HepG2 (cell line): ENCODE measurements at regions not wholly inside any gene's neighbourhood (a gene's known extent, or its start where the extent isn't known, plus 50 kb on each side); places are given as distances from the start of the nearest gene placed in this dataset.

ENCODE experiments used
- ATAC-seq: fragments of 200-7000 bp; cut with Tn5 transposase; 3 replicates; pipeline ENCODE4 v1.9.1; 2020; ENCODE audit warnings: mild to moderate bottlenecking, moderate library complexity
- BruUV-seq: library from RNA; stranded (reverse); fragments of 400-500 nt; replicated peaks from 2 replicates; lab custom pipeline; 2021; lab: Mats Ljungman, UMichigan
- CTCF ChIA-PET: fragments of 300-600 bp; formaldehyde crosslinking; extraction: SDS; loops from one replicate; lab custom pipeline; 2021; ENCODE audit warnings: low total read pairs, inconsistent platforms, low intra/inter-chr PET ratio; lab: Yijun Ruan, JAX
- POLR2A ChIA-PET: fragments of 350-600 bp; sonication (Branson Sonifier 250); formaldehyde crosslinking; loops from one replicate; lab custom pipeline; 2020; ENCODE audit warnings: antibody characterized with exemption, inconsistent platforms; lab: Yijun Ruan, JAX
- DNase-seq: peaks from one replicate; pipeline ENCODE4 v3.0.0-alpha.2; 2015; ENCODE audit warnings: low spot score
- FAIRE-seq: peaks from 3 replicates; lab custom pipeline; 2011; peaks lifted over from hg19 to GRCh38; lab: Jason Lieb, UNC
- H2AFZ ChIP-seq: one replicate; pipeline ENCODE4 v1.6.1; 2011; ENCODE audit warnings: low read length, inconsistent platforms
- H3K27ac ChIP-seq: fragments of 300-600 bp; 3 replicates; pipeline ENCODE4 v1.8.0; 2011; ENCODE audit warnings: mixed run types, mild to moderate bottlenecking, mixed read lengths, low read length, inconsistent platforms; ENCODE audit not compliant: insufficient read depth; ENCODE audit errors: extremely low read length
- H3K27me3 ChIP-seq, 2 experiments: fragments of 200-600 bp in 1 of 2; 2 replicates in 1 of 2; 3 replicates in 1 of 2; pipeline versions ENCODE4 v1.6.0 to v1.8.0; 2011; ENCODE audit warnings: low read length in 2 of 2, mild to moderate bottlenecking in 2 of 2, moderate library complexity in 2 of 2, inconsistent platforms in 1 of 2; ENCODE audit not compliant: insufficient read depth in 2 of 2, control insufficient read depth in 1 of 2
- H3K36me3 ChIP-seq, 2 experiments: fragments of 200-600 bp in 1 of 2; replicated peaks in 1 of 2; 2 replicates in 1 of 2; 3 replicates in 1 of 2; pipeline versions ENCODE4 v1.5.1 to v1.8.0; 2011; ENCODE audit warnings: low read length in 2 of 2, inconsistent platforms in 1 of 2; ENCODE audit not compliant: insufficient read depth in 2 of 2, control insufficient read depth in 1 of 2
- H3K4me1 ChIP-seq: 2 replicates; pipeline ENCODE4 v1.5.1; 2012; ENCODE audit warnings: low read length, inconsistent platforms; ENCODE audit not compliant: insufficient read depth
- H3K4me2 ChIP-seq: 2 replicates; pipeline ENCODE4 v1.6.0; 2011; ENCODE audit warnings: low read depth, low read length, inconsistent platforms
- H3K4me3 ChIP-seq, 3 experiments: fragments of 200-600 bp in 1 of 3; sonication (generic), shearing (Covaris generic) in 1 of 3; replicated peaks in 1 of 3; 2 replicates each; pipeline ENCODE4 v1.5.1; 2011 to 2016; ENCODE audit warnings: low read length in 3 of 3, inconsistent platforms in 2 of 3, low read depth in 2 of 3, mild to moderate bottlenecking in 2 of 3, control low read depth in 1 of 3, mixed read lengths in 1 of 3; ENCODE audit not compliant: insufficient read depth in 1 of 3
- H3K79me2 ChIP-seq: one replicate; pipeline ENCODE4 v1.6.1; 2011; ENCODE audit warnings: low read length, inconsistent platforms; ENCODE audit not compliant: insufficient read depth
- H3K9ac ChIP-seq: 2 replicates; pipeline ENCODE4 v1.6.0; 2011; ENCODE audit warnings: mild to moderate bottlenecking, low read depth, low read length, inconsistent platforms; ENCODE audit not compliant: insufficient read depth
- H3K9me3 ChIP-seq: 2 replicates; pipeline ENCODE4 v1.5.1; 2012; ENCODE audit warnings: mild to moderate bottlenecking, low read length
- H4K20me1 ChIP-seq: 2 replicates; pipeline ENCODE4 v1.6.0; 2011; ENCODE audit warnings: inconsistent platforms, mild to moderate bottlenecking, low read length, moderate library complexity; ENCODE audit not compliant: insufficient read depth
- KLF6 ChIP-seq: IDR thresholded peaks from 2 replicates; pipeline ENCODE4 v1.8.0; 2016; ENCODE audit warnings: missing biosample characterization, missing genetic modification reagents
- MTA1 ChIP-seq: sonication (generic); formaldehyde crosslinking; IDR thresholded peaks from 2 replicates; pipeline ENCODE4 v1.4.0; 2020; ENCODE audit warnings: missing genetic modification reagents, mild to moderate bottlenecking, borderline replicate concordance
- MTA3 ChIP-seq: sonication (generic); formaldehyde crosslinking; IDR thresholded peaks from 2 replicates; pipeline ENCODE4 v1.4.0; 2020; ENCODE audit warnings: missing genetic modification reagents
- TEAD3 ChIP-seq: optimal IDR thresholded peaks from 2 replicates; pipeline ENCODE3; 2016; ENCODE audit warnings: borderline replicate concordance
- ZNF337 ChIP-seq: sonication (generic); formaldehyde crosslinking; IDR thresholded peaks from 2 replicates; pipeline ENCODE4 v1.5.1; 2020; ENCODE audit warnings: missing genetic modification reagents, low read depth, mild to moderate bottlenecking, borderline replicate concordance
- ZNF570 ChIP-seq: sonication (generic); formaldehyde crosslinking; IDR thresholded peaks from 2 replicates; pipeline ENCODE4 v1.4.0; 2020; ENCODE audit warnings: mild to moderate bottlenecking, missing genetic modification reagents, borderline replicate concordance
- WGBS: methylation state at CpG from one replicate; pipeline ENCODE4 v1.1.6; 2017; ENCODE audit warnings: low lambda C conversion rate; 5-methylcytosine and 5-hydroxymethylcytosine counted together
- in situ Hi-C: cut with HindIII; loops from 2 replicates; pipeline ENCODE4 v1.10.0; 2017; ENCODE audit warnings: low pct_unique_long_range_greater_than_20kb; ENCODE audit not compliant: extremely low pct_ligation_motif_present
- intact Hi-C: fragments of 100-400 bp; cut with micrococcal nuclease; formaldehyde crosslinking; loops from one replicate; pipeline ENCODE4 v1.10.0; 2022; ENCODE audit not compliant: unreplicated experiment
- TF ChIP-seq, protein P1 (sequence below): sonication (generic); formaldehyde crosslinking; IDR thresholded peaks from 2 replicates; pipeline ENCODE4 v1.8.0; 2022; ENCODE audit warnings: mild to moderate bottlenecking, missing genetic modification reagents, borderline replicate concordance

DNA sequence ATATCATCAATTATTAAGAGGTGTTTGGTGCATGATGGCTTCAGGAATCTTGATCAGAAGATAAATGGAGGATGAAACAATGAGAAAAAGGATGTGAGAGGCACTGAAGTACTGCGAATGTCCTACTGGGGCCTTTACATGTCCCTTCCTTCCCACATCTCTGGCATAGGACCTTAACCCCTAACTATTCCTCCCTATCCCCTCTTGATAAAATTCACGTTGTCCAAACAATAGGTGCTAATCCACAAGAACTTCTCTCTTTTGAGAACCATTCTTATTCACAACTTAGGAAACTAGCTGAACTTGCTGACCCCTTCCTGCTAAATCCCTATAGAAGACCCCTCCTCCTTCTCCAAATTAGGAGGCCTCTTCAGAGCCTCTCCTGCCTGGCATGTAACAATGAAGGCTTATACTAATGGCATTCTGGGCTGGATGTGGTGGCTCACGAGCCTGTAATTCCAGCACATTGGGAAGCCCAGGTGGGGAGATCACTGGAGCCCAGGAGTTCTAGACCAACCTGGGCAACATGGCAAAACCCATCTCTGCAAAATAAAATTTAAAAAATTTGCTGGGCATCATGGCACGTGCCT lies 276.5 kb upstream of the SMARCA2 start:
- intact Hi-C loops: no loop called here
- Histone ChIP-seq H3K4me3 (no peak overlapping the region), H3K9ac (no peak overlapping the region), H3K36me3 (no peaks in the 10 kb centered on the region), H2AFZ (no peak overlapping the region), H3K27me3 (no peaks in the 10 kb centered on the region), H3K4me2 (no peak overlapping the region), H4K20me1 (no peaks in the 10 kb centered on the region)
- FAIRE-seq: no peak
- BruUV-seq: no TSS peak
- POLR2A ChIA-PET: no interaction called here
- CTCF ChIA-PET: no interaction called here
- in situ Hi-C loops: no loop called here
- no peak for TF ChIP-seq TEAD3 (CRISPR knock-in tag)
- TF ChIP-seq, protein P1, sequence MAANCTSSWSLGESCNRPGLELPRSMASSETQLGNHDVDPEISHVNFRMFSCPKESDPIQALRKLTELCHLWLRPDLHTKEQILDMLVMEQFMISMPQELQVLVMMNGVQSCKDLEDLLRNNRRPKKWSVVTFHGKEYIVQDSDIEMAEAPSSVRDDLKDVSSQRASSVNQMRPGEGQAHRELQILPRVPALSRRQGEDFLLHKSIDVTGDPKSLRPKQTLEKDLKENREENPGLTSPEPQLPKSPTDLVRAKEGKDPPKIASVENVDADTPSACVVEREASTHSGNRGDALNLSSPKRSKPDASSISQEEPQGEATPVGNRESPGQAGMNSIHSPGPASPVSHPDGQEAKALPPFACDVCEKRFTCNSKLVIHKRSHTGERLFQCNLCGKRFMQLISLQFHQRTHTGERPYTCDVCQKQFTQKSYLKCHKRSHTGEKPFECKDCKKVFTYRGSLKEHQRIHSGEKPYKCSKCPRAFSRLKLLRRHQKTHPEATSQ: no peak
- no peak for TF ChIP-seq ZNF337 (CRISPR knock-in tag)
- TF ChIP-seq KLF6 (CRISPR knock-in tag): no peak
- no peak for TF ChIP-seq ZNF570
- no peak for TF ChIP-seq MTA3 (CRISPR knock-in tag)
- no peak for TF ChIP-seq MTA1 (CRISPR knock-in tag)
- TF ChIP-seq, all 625 proteins: peak for 0
- WGBS: 4% methylated on average over 4 of the region's 4 CpGs
- DNase-seq: no peak
- Histone ChIP-seq H3K9me3 (no peaks in the 10 kb centered on the region), H3K27ac (no peak overlapping the region), H3K79me2 (no peaks in the 10 kb centered on the region), H3K4me1 (no peaks in the 10 kb centered on the region)
- ATAC-seq: no peak
